Effector memory CD4-positive, alpha-beta T cell (primary cell): ENCODE measurements at regions not wholly inside any gene's neighbourhood (a gene's known extent, or its start where the extent isn't known, plus 50 kb on each side); places are given as distances from the start of the nearest gene placed in this dataset.

ENCODE experiments used
- DNase-seq, 3 donors: peaks; one replicate each; pipeline ENCODE4 v3.0.0-alpha.2; 2020
- H3K27ac ChIP-seq: 2 replicates; pipeline ENCODE4 v1.7.0; 2013; ENCODE audit warnings: mild to moderate bottlenecking, low read length, moderate library complexity; ENCODE audit not compliant: insufficient read depth, poor library complexity, severe bottlenecking
- H3K27me3 ChIP-seq: replicated peaks from 2 replicates; pipeline ENCODE4 v1.7.0; 2013; ENCODE audit warnings: mild to moderate bottlenecking, low read length; ENCODE audit not compliant: insufficient read depth, control insufficient read depth, poor library complexity, severe bottlenecking
- H3K36me3 ChIP-seq: 2 replicates; pipeline ENCODE4 v1.7.0; 2013; ENCODE audit warnings: mild to moderate bottlenecking, low read length, moderate library complexity; ENCODE audit not compliant: control insufficient read depth, insufficient read depth
- H3K4me1 ChIP-seq: 2 replicates; pipeline ENCODE4 v1.7.0; 2013; ENCODE audit warnings: low read length, mild to moderate bottlenecking; ENCODE audit not compliant: control insufficient read depth, insufficient read depth, poor library complexity, severe bottlenecking
- H3K4me3 ChIP-seq: 2 replicates; pipeline ENCODE4 v1.7.0; 2013; ENCODE audit warnings: low read length, low read depth, mild to moderate bottlenecking; ENCODE audit not compliant: insufficient read depth, poor library complexity, severe bottlenecking
- H3K9me3 ChIP-seq: 2 replicates; pipeline ENCODE4 v1.7.0; 2013; ENCODE audit warnings: mild to moderate bottlenecking, low read length, moderate library complexity; ENCODE audit not compliant: control insufficient read depth

DNA sequence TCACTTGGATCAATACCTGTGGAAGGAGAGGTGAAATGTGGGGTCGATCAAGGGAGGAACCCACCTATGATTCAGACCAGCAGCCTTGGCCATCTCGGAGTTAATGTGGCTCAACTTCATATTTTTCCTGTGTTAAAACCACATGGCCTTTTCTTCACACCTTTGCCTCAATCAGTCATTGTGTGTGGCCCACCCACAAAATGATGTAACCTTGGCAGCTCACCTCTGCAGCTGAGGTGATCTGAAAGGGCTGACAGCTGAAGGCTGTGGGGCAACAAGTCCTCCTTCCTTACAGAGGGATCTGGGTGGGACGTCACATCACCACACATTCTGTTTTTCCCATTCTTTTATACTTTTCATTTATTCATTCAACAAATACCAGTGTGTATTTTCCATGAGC lies 357.1 kb upstream of the HSF2 start:
- Histone ChIP-seq H3K4me1 (no peaks in the 10 kb centered on the region), H3K9me3 (no peaks in the 10 kb centered on the region), H3K27ac (no peak overlapping the region), H3K27me3 (no peaks in the 10 kb centered on the region), H3K4me3 (no peak overlapping the region), H3K36me3 (no peaks in the 10 kb centered on the region)
- DNase-seq = no peak

DNA sequence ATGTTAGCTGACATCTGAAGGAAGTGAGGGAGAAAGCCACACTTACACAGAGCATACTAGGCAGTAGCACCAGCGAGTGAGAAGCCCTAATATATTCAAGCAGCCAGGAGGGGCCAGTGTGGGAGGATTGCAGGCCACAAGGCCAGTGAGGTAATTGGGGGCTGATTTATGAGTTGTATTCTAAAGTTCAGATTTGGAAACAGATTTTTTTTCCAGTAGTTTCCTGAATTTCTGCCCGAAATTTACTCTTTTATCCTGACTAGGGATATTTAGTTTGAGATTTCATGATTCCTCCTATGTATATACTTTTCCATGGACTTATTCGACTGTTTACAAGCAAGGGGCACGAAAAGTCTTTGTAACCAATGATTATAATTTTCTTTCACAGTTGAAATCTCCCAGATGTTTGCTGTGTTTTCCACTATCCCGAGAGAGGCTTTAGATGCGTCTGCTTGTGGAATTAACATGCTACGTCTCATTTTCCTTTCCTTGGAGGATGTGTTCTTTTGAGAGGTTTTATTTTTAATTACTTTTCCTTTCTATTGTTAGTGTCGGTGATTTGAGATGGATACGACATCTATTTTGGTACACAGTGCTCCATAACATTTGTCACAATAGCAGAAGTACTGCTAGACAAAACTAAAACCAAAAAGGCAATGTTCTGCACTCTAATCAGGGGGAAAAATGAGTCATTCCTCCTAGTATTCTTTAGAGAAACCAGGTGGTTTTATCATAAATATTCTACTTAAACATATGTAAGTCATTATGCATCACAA lies 356.3 kb upstream of the HSF2 start:
- no peak overlapping the region for H3K4me3 ChIP-seq
- no peaks in the 10 kb centered on the region for H3K9me3 ChIP-seq
- DNase-seq = no peak
- no peaks in the 10 kb centered on the region for H3K27me3 ChIP-seq
- no peaks in the 10 kb centered on the region for H3K4me1 ChIP-seq
- H3K36me3 ChIP-seq = no peaks in the 10 kb centered on the region
- no peak overlapping the region for H3K27ac ChIP-seq

DNA sequence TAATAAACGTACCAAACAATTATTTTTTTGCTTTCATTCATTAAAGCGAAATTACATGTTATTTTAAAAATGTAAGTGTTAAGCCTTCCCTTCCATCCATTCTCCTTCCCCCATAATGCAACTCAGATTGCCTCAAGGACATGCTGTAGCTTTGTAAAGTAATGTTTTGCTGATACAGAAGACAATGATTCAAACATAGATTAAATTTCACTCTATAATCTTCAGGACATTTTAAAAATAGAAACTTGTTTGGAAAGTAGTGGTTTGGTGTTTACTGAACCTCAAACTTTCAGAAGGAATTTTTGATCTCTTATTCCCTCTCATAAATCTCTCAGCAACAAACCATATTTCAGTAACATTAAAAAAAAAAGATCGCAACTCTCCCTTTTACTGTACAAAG lies 350.9 kb upstream of the HSF2 start:
- H3K36me3 ChIP-seq = no peaks in the 10 kb centered on the region
- no peak overlapping the region for H3K4me3 ChIP-seq
- no peaks in the 10 kb centered on the region for H3K27me3 ChIP-seq
- no peak for DNase-seq
- H3K9me3 ChIP-seq = no peaks in the 10 kb centered on the region
- H3K4me1 ChIP-seq = no peaks in the 10 kb centered on the region
- H3K27ac ChIP-seq = no peak overlapping the region

DNA sequence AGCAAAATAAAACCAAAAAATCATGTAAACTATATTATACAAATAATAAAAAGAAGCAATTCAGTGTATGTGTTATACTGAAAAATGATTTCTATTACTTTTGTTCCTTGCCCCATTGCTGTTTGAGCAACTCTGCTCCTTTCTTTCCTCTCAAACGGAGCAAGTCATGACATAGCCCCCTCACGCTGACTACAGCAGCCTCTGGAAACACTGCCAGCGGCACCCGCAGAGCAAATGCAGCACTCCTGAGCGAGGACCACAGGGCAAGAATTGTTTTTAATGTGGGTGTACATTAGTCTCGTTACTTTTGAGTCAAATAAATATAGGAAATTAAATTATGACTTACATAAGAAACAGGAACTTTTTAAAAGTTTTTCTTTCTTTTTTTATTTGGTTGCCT lies 350.1 kb upstream of the HSF2 start:
- no peaks in the 10 kb centered on the region for H3K27me3 ChIP-seq
- no peaks in the 10 kb centered on the region for H3K4me1 ChIP-seq
- H3K4me3 ChIP-seq = no peak overlapping the region
- no peak overlapping the region for H3K27ac ChIP-seq
- no peaks in the 10 kb centered on the region for H3K9me3 ChIP-seq
- DNase-seq = no peak
- no peaks in the 10 kb centered on the region for H3K36me3 ChIP-seq

DNA sequence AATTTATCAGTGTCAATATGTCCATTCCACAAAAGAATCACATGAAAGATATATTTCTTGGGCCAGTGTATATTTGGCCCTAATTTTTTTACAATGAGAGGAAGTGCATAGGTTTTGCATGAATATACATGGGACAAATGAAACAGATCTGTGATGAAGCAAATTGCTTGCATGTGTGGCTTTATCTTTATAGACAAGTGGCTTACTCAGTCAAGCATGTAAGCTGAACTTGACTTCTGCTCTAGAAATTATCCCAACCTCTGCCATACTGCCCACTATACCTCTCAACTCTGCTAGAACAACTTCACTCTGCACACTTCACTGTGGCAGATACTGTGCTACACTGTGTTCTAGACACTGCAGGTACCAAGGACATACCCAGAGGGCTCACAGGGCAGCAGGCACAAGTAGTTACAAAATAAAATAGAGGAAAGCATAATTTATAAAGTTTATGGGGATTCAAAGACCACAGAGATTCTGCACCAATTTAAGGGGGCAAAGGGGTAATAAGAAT lies 349.2 kb upstream of the HSF2 start:
- H3K4me1 ChIP-seq = no peaks in the 10 kb centered on the region
- H3K4me3 ChIP-seq = no peak overlapping the region
- no peak for DNase-seq

DNA sequence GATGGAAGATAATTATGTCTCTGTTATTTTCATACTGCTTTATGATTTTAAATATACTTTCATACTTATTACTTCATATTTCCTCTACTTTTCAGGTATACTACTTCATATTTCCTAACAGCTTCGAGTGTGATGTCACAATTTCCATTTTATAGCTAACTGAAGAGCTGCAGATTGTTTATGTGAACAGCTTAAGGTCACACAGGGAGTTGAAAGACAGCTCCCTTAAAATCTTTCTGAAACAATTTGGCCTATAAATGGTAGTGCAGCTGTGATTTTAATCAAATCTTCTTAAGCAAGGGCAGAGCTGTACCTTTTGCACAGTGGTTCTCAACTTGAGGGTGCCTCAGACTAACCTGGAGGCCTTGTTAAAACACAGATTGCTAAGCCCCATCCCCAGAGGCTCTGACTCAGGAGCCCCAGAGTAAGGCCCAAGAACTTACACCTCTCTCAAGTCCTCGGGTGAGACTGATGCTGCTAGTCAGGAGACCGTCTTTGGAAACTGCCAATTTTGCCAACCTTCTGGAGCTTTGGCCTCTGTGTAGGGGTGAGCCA lies 347.0 kb upstream of the HSF2 start:
- Histone ChIP-seq H3K27me3 (no peaks in the 10 kb centered on the region), H3K27ac (no peak overlapping the region), H3K9me3 (no peaks in the 10 kb centered on the region), H3K4me3 (no peak overlapping the region), H3K36me3 (no peaks in the 10 kb centered on the region), H3K4me1 (no peaks in the 10 kb centered on the region)
- DNase-seq = no peak

More for the DNA sequence above, 349.2 kb upstream of the HSF2 start:
- Histone ChIP-seq H3K36me3 (no peaks in the 10 kb centered on the region), H3K27me3 (no peaks in the 10 kb centered on the region), H3K27ac (no peak overlapping the region), H3K9me3 (no peaks in the 10 kb centered on the region)

DNA sequence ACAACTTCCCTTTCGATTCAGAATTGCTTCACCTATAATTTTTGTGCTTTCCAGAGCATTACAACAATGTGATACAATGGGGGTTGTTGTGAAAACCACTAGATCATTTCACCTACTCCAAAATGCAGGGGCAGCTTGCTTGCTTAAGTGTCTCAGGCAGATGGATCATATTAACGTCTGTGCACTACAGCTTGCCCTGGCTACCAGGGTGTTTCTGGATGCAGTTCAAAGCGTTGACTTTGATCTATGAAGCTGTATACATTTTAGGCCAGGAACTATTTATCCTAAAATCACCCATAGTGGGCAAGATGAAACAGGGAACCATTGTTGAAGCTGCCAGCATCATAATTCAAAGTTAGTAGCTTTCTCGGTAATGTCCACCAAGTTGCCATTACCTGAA lies 339.5 kb upstream of the HSF2 start:
- DNase-seq = no peak
- Histone ChIP-seq H3K27me3 (no peaks in the 10 kb centered on the region), H3K27ac (no peak overlapping the region), H3K4me1 (no peaks in the 10 kb centered on the region), H3K9me3 (no peaks in the 10 kb centered on the region), H3K36me3 (no peaks in the 10 kb centered on the region), H3K4me3 (no peak overlapping the region)

DNA sequence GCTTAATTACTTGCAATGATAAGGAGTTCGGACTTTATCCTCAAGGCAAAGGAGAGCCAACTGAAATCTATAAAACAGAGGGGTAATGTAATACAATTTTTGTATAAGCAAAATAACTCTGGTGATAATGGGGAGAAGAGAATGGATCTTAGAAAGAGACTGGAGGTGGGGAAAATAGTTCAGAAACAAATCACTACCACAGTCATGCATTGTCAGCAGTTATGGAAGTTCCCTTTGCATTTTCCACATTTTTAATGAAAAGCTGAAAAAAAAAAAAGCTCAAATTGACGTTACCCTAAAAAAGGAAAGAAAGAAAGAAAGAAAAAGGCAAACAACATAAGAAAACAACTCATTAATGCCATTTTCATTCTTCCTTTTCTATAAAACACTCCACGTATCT lies 337.6 kb upstream of the HSF2 start:
- Histone ChIP-seq H3K4me3 (no peak overlapping the region), H3K27me3 (no peaks in the 10 kb centered on the region), H3K9me3 (no peaks in the 10 kb centered on the region), H3K27ac (no peak overlapping the region), H3K36me3 (no peaks in the 10 kb centered on the region), H3K4me1 (no peaks in the 10 kb centered on the region)
- no peak for DNase-seq

DNA sequence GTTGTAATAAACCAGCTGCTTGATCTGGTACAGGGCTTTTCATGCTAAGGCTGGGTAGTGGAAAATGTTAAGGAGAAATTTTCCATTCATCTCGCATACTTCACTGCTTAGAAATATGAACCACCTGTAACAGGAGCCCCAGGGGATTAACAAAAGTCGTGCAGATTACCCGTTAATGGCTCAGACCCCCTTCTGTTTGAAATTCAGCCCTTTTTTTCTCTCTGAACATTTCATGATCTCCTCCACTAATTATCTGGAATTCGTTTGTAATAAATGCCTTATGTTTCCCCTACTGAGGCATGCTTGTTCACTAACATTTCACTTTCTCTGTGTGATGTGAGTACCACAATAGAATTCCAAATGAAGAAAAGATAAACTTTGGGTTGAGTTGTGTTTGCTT lies 336.4 kb upstream of the HSF2 start:
- no peak for DNase-seq
- Histone ChIP-seq H3K4me1 (no peaks in the 10 kb centered on the region), H3K27ac (no peak overlapping the region)

DNA sequence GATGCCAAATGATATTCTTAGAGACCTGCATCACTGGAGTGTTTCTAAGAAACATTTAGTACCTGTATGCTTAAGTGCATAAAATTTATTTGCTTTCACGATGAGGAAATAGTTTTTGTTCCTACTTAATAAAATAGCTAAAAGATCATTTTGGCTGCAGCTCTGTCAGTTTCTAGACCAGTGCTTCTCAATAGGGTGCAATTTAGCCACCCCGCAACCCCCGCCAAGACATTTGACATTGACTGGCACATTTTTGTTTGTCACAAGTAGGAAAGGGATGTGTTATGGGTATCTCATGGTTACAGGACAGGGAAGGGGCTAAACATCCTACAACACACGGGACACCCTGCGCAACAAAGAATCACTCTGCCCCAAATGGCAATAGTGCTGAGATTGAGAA lies 335.7 kb upstream of the HSF2 start:
- H3K9me3 ChIP-seq = no peaks in the 10 kb centered on the region
- H3K36me3 ChIP-seq = no peaks in the 10 kb centered on the region
- DNase-seq = no peak
- no peak overlapping the region for H3K27ac ChIP-seq
- H3K4me3 ChIP-seq = no peak overlapping the region
- H3K27me3 ChIP-seq = no peaks in the 10 kb centered on the region
- no peaks in the 10 kb centered on the region for H3K4me1 ChIP-seq

More for the DNA sequence above, 336.4 kb upstream of the HSF2 start:
- Histone ChIP-seq H3K36me3 (no peaks in the 10 kb centered on the region), H3K9me3 (no peaks in the 10 kb centered on the region), H3K4me3 (no peak overlapping the region), H3K27me3 (no peaks in the 10 kb centered on the region)
